GM19468 (cell line): ENCODE measurements at regions not wholly inside any gene's neighbourhood (a gene's known extent, or its start where the extent isn't known, plus 50 kb on each side); places are given as distances from the start of the nearest gene placed in this dataset.
"Not testable (repeated sequence)": the region's sequence is repeated elsewhere in the genome, so short reads cannot be mapped to it uniquely, and the experiment has no call there.

ENCODE experiments used
- ATAC-seq: cut with Tn5 transposase; IDR thresholded peaks from one replicate; pipeline ENCODE4 v1.9.1; 2021; ENCODE audit warnings: mild to moderate bottlenecking, moderate library complexity, moderate number of reproducible peaks; ENCODE audit not compliant: unreplicated experiment; ENCODE audit errors: extremely low read depth

GRCh38 chr14:82755476-82755875 lies 1221.8 kb upstream of the SEL1L start:
- ATAC-seq: no peak

- ATAC-seq: no peak
These were observed 1222.3 kb upstream of the SEL1L start for GRCh38 chr14:82755923-82756322.

GRCh38 chr14:82757776-82758175 lies 1224.1 kb upstream of the SEL1L start:
- no peak for ATAC-seq

- ATAC-seq: no peak
These were observed 1226.0 kb upstream of the SEL1L start for GRCh38 chr14:82759656-82760055.

GRCh38 chr14:82766123-82766522 lies 1232.5 kb upstream of the SEL1L start:
- ATAC-seq: no peak

GRCh38 chr14:82766996-82767395 lies 1233.3 kb upstream of the SEL1L start:
- no peak for ATAC-seq

- ATAC-seq: no peak
These were observed 1243.3 kb upstream of the SEL1L start for GRCh38 chr14:82776958-82777357.

GRCh38 chr14:82778008-82778590 lies 1244.4 kb upstream of the SEL1L start:
- no peak for ATAC-seq

- no peak for ATAC-seq
These were observed 1244.9 kb upstream of the SEL1L start for GRCh38 chr14:82778601-82779000.

- no peak for ATAC-seq
These were observed 1245.6 kb upstream of the SEL1L start for GRCh38 chr14:82779301-82779700.

GRCh38 chr14:82785756-82786482 lies 1252.3 kb upstream of the SEL1L start:
- no peak for ATAC-seq

GRCh38 chr14:82786483-82786880 lies 1252.8 kb upstream of the SEL1L start:
- no peak for ATAC-seq

- ATAC-seq: no peak
These were observed 1262.4 kb upstream of the SEL1L start for GRCh38 chr14:82796086-82796485.

- ATAC-seq: no peak
These were observed 1264.6 kb upstream of the SEL1L start for GRCh38 chr14:82798276-82798675.

- ATAC-seq: no peak
These were observed 1272.5 kb upstream of the SEL1L start for GRCh38 chr14:82805892-82806825.

- no peak for ATAC-seq
These were observed 1277.6 kb upstream of the SEL1L start for GRCh38 chr14:82811246-82811645.

- ATAC-seq: not testable (repeated sequence)
These were observed 1280.7 kb upstream of the SEL1L start for GRCh38 chr14:82814339-82814738.

GRCh38 chr14:82830596-82830995 lies 1296.9 kb upstream of the SEL1L start:
- no peak for ATAC-seq

- no peak for ATAC-seq
These were observed 1302.8 kb upstream of the SEL1L start for GRCh38 chr14:82836256-82836950.

GRCh38 chr14:82837611-82838140 lies 1304.0 kb upstream of the SEL1L start:
- no peak for ATAC-seq
